Neural cell (in vitro differentiated cells): ENCODE measurements at regions not wholly inside any gene's neighbourhood (a gene's known extent, or its start where the extent isn't known, plus 50 kb on each side); places are given as distances from the start of the nearest gene placed in this dataset.

Experiments used
- H2AFZ ChIP-seq: fragments of 200-600, 300-800 bp; sonication (generic), shearing (Covaris generic); 2 replicates; pipeline ENCODE4 v1.6.0; 2014; ENCODE audit warnings: low read depth, mild to moderate bottlenecking, antibody characterized with exemption, low read length, moderate library complexity
- H3F3A ChIP-seq: fragments of 200-600 bp; shearing (Covaris generic); 2 replicates; pipeline ENCODE4 v1.6.1; 2016; ENCODE audit warnings: mild to moderate bottlenecking, moderate library complexity, mixed read lengths, antibody characterized with exemption, low read length; ENCODE audit not compliant: insufficient read depth, poor library complexity, severe bottlenecking
- H3K27ac ChIP-seq: fragments of 200-600, 300-800 bp; sonication (generic), shearing (Covaris generic); 2 replicates; pipeline ENCODE4 v1.5.1; 2014; ENCODE audit warnings: mild to moderate bottlenecking, low read length, moderate library complexity
- H3K27me3 ChIP-seq: fragments of 300-800, 200-600 bp; sonication (generic), shearing (Covaris generic); 2 replicates; pipeline ENCODE4 v1.6.0; 2014; ENCODE audit warnings: mild to moderate bottlenecking, low read depth, low read length, moderate library complexity; ENCODE audit not compliant: insufficient read depth
- H3K36me3 ChIP-seq: fragments of 300-800, 200-600 bp; sonication (generic), shearing (Covaris generic); 2 replicates; pipeline ENCODE4 v1.5.1; 2014; ENCODE audit warnings: mild to moderate bottlenecking, antibody characterized with exemption, low read length, moderate library complexity; ENCODE audit not compliant: insufficient read depth
- H3K4me2 ChIP-seq: fragments of 300-800, 200-600 bp; sonication (generic), shearing (Covaris generic); 2 replicates; pipeline ENCODE4 v1.6.0; 2014; ENCODE audit warnings: mild to moderate bottlenecking, low read length
- H3K4me3 ChIP-seq: fragments of 300-800, 200-600 bp; sonication (generic), shearing (Covaris generic); 2 replicates; pipeline ENCODE4 v1.5.1; 2014; ENCODE audit warnings: mild to moderate bottlenecking, low read length, moderate library complexity
- H3K79me2 ChIP-seq: fragments of 200-600 bp; shearing (Covaris generic); replicated peaks from 2 replicates; pipeline ENCODE4 v1.6.0; 2014; ENCODE audit warnings: mild to moderate bottlenecking, low read length, moderate library complexity; ENCODE audit not compliant: insufficient read depth
- H3K9ac ChIP-seq: fragments of 300-800, 200-600 bp; sonication (generic), shearing (Covaris generic); 2 replicates; pipeline ENCODE4 v1.6.1; 2016; ENCODE audit warnings: mild to moderate bottlenecking, low read length, mixed read lengths
- H3K9me2 ChIP-seq: fragments of 200-600 bp; shearing (Covaris generic); 2 replicates; pipeline ENCODE4 v1.6.1; 2016; ENCODE audit warnings: mild to moderate bottlenecking, low read length, mixed read lengths; ENCODE audit not compliant: insufficient read depth
- H3K9me3 ChIP-seq: fragments of 200-600, 300-800 bp; sonication (generic), shearing (Covaris generic); 2 replicates; pipeline ENCODE4 v1.6.1; 2016; ENCODE audit warnings: mild to moderate bottlenecking, mixed run types, low read length, moderate library complexity, mixed read lengths
- H4K20me1 ChIP-seq: fragments of 200-600 bp; shearing (Covaris generic); 2 replicates; pipeline ENCODE4 v1.6.1; 2016; ENCODE audit warnings: mild to moderate bottlenecking, mixed run types; ENCODE audit not compliant: insufficient read depth
- CTCF ChIP-seq: fragments of 450-650 bp; IDR thresholded peaks from 2 replicates; pipeline ENCODE4 v1.5.1; 2014; ENCODE audit warnings: antibody characterized with exemption, mild to moderate bottlenecking, moderate library complexity; ENCODE audit not compliant: poor library complexity, severe bottlenecking
- EP300 ChIP-seq: fragments of 450-650 bp; conservative IDR thresholded peaks from 2 replicates; pipeline ENCODE4 v1.6.1; 2014; ENCODE audit warnings: antibody characterized with exemption, mild to moderate bottlenecking, moderate library complexity; ENCODE audit not compliant: poor library complexity, severe bottlenecking
- EZH2 ChIP-seq: fragments of 200-600, 300-800 bp; shearing (Covaris generic), sonication (generic); IDR thresholded peaks from 2 replicates; pipeline ENCODE4 v1.6.1; 2014; ENCODE audit warnings: antibody characterized with exemption, low read length, borderline replicate concordance, mild to moderate bottlenecking; ENCODE audit not compliant: insufficient read depth, poor library complexity, severe bottlenecking
- MXI1 ChIP-seq: fragments of 450-650 bp; conservative IDR thresholded peaks from 2 replicates; pipeline ENCODE4 v1.6.1; 2014; ENCODE audit warnings: antibody characterized with exemption, mild to moderate bottlenecking; ENCODE audit not compliant: poor library complexity, severe bottlenecking
- POLR2AphosphoS5 ChIP-seq: IDR thresholded peaks from 2 replicates; pipeline ENCODE4 v1.6.1; 2012
- RAD21 ChIP-seq: fragments of 450-650 bp; conservative IDR thresholded peaks from 2 replicates; pipeline ENCODE4 v1.6.1; 2014; ENCODE audit warnings: antibody characterized with exemption, mild to moderate bottlenecking, moderate library complexity
- REST ChIP-seq: IDR thresholded peaks from 2 replicates; pipeline ENCODE4 v1.6.1; 2012; ENCODE audit warnings: borderline replicate concordance
- SMC3 ChIP-seq: fragments of 450-650 bp; conservative IDR thresholded peaks from 2 replicates; pipeline ENCODE4 v1.6.1; 2014; ENCODE audit warnings: antibody characterized with exemption, mild to moderate bottlenecking, moderate library complexity; ENCODE audit not compliant: poor library complexity
- TAF1 ChIP-seq: IDR thresholded peaks from 2 replicates; pipeline ENCODE4 v1.6.1; 2012; ENCODE audit warnings: low read depth

DNA sequence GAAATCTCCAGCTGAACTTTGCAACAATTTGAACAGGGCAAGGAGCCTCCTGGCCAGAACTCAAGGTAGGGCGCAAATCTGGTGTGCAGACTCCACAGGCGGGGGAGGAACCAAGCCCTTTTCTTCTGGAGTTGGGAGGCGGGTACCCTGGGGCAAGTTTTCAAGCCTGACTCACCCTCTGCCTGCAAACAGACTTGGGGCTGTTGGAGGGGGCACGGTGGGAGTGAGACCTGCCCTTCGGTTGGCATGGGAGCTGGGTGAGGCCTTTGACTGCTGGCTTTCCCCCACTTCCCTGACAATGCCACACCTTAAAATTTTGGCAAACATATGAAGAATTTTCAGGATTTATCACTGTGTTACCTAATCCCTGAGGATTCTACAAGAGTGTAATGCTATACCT is 709.8 kb upstream of the DIAPH2 start:
- H3F3A ChIP-seq = no peaks in the 10 kb centered on the region
- H4K20me1 ChIP-seq = no peaks in the 10 kb centered on the region
- no peak overlapping the region for H3K27ac ChIP-seq
- no peak for TF ChIP-seq EP300
- no peak for TF ChIP-seq MXI1
- TF ChIP-seq EZH2 = no peak
- no peak for TF ChIP-seq TAF1
- no peak for TF ChIP-seq SMC3
- no peak for TF ChIP-seq CTCF
- TF ChIP-seq REST = no peak
- no peak for TF ChIP-seq RAD21
- TF ChIP-seq POLR2AphosphoS5 = no peak
- no peaks in the 10 kb centered on the region for H3K27me3 ChIP-seq
- H3K9ac ChIP-seq = no peak overlapping the region
- no peaks in the 10 kb centered on the region for H3K36me3 ChIP-seq
- H3K79me2 ChIP-seq = no peaks in the 10 kb centered on the region
- no peak overlapping the region for H2AFZ ChIP-seq
- no peak overlapping the region for H3K4me3 ChIP-seq
- no peak overlapping the region for H3K4me2 ChIP-seq
- no peaks in the 10 kb centered on the region for H3K9me3 ChIP-seq
- H3K9me2 ChIP-seq = no peaks in the 10 kb centered on the region

GRCh38 chrX:95995583-95995982 is 689.1 kb upstream of the DIAPH2 start:
- Histone ChIP-seq H3K79me2 (no peaks in the 10 kb centered on the region), H3K9ac (no peak overlapping the region), H3F3A (no peaks in the 10 kb centered on the region), H2AFZ (no peak overlapping the region), H3K36me3 (no peaks in the 10 kb centered on the region), H3K27me3 (no peaks in the 10 kb centered on the region), H3K4me2 (no peak overlapping the region), H4K20me1 (no peaks in the 10 kb centered on the region), H3K9me2 (no peaks in the 10 kb centered on the region), H3K4me3 (no peak overlapping the region), H3K27ac (no peak overlapping the region), H3K9me3 (no peaks in the 10 kb centered on the region)
- TF ChIP-seq MXI1 = no peak
- no peak for TF ChIP-seq EZH2
- no peak for TF ChIP-seq CTCF
- no peak for TF ChIP-seq EP300
- no peak for TF ChIP-seq REST
- TF ChIP-seq TAF1 = no peak
- TF ChIP-seq POLR2AphosphoS5 = no peak
- no peak for TF ChIP-seq SMC3
- no peak for TF ChIP-seq RAD21
